ENCODE measurements at regions not wholly inside any gene's neighbourhood (a gene's known extent, or its start where the extent isn't known, plus 50 kb on each side); places are given as distances from the start of the nearest gene placed in this dataset.

- no peak overlapping the region for H2BK12ac ChIP-seq (ENCODE audit: low read depth, low read length)
- H3K4me1 ChIP-seq (replicated peaks in 1 of 4; ENCODE audit: control insufficient read depth in 3 of 4, insufficient read depth in 4 of 4, low read length in 3 of 4), result no peaks in the 10 kb centered on the region
- H2BK5ac ChIP-seq (ENCODE audit: low read depth, low read length), result no peak overlapping the region
- no peak overlapping the region for H2AFZ ChIP-seq (ENCODE audit: low read length)
- H4K20me1 ChIP-seq (replicated peaks in 1 of 2; ENCODE audit: control insufficient read depth in 1 of 2, insufficient read depth in 2 of 2, low read length in 2 of 2), result no peaks in the 10 kb centered on the region
- POLR2A ChIA-PET (ENCODE audit: partially characterized antibody), result no interaction called here
- no peak overlapping the region for H3K4me3 ChIP-seq (ENCODE audit: extremely low read depth in 1 of 4, insufficient read depth in 2 of 4, low read depth in 3 of 4, low read length in 4 of 4)
- no peak overlapping the region for H3K27ac ChIP-seq (ENCODE audit: low read depth, low read length)
- CTCF ChIA-PET (ENCODE audit: partially characterized antibody), result interaction anchor here (0.5 to 1.2 kb wide), 3 partner anchors 32 to 953 kb away, joined by 3 to 4 read pairs (median 3); no protein-coding TSS in a partner anchor
- no peak overlapping the region for H3K4ac ChIP-seq (replicated peaks; ENCODE audit: insufficient read length, low read depth, low read length)
- H4K91ac ChIP-seq (replicated peaks; ENCODE audit: insufficient read length, low read length), result no peak overlapping the region
- no peaks in the 10 kb centered on the region for H3K27me3 ChIP-seq (replicated peaks in 1 of 4; ENCODE audit: control insufficient read depth in 3 of 4, extremely low read depth in 1 of 4, insufficient read depth in 3 of 4, low read length in 3 of 4)
- H3K14ac ChIP-seq (ENCODE audit: insufficient read length), result no peak overlapping the region
- H3K4me2 ChIP-seq (ENCODE audit: insufficient read depth in 1 of 2, low read depth in 2 of 2, low read length in 2 of 2), result no peak overlapping the region
- H3K79me2 ChIP-seq (ENCODE audit: control insufficient read depth in 1 of 2, insufficient read depth in 2 of 2, low read length in 2 of 2), result no peaks in the 10 kb centered on the region
- no peaks in the 10 kb centered on the region for H3K79me1 ChIP-seq (ENCODE audit: low read depth, low read length)
- no peaks in the 10 kb centered on the region for H3K9me3 ChIP-seq (ENCODE audit: insufficient read depth in 2 of 2, low read depth in 1 of 2, low read length in 1 of 2)
- H2BK15ac ChIP-seq (ENCODE audit: low read length), result no peak overlapping the region
- H3K56ac ChIP-seq (replicated peaks; ENCODE audit: insufficient read length, low read depth, low read length), result no peak overlapping the region
- TF ChIP-seq BACH1 (IDR thresholded peaks at IDR 0.05; ENCODE audit: low read length) (no peak), KDM4A (IDR thresholded peaks at IDR 0.05; ENCODE audit: low read depth, low read length, severe bottlenecking) (no peak), TAF1 (IDR thresholded peaks at IDR 0.05; ENCODE audit: low read depth, low read length) (no peak), TAF7 (optimal IDR thresholded peaks at IDR 0.05; ENCODE audit: borderline replicate concordance, low read depth, low read length) (no peak), SP1 (IDR thresholded peaks at IDR 0.05; ENCODE audit: low read depth, low read length) (no peak), CBX5 (IDR thresholded peaks at IDR 0.05; ENCODE audit: low read depth, low read length) (no peak), BCL11A (IDR thresholded peaks at IDR 0.05; ENCODE audit: low read depth in 2 of 2, low read length in 2 of 2) (no peak), SP2 (IDR thresholded peaks at IDR 0.05; ENCODE audit: low read length) (no peak), POU5F1 (IDR thresholded peaks at IDR 0.05; ENCODE audit: low read depth, low read length) (no peak), SUZ12 (IDR thresholded peaks at IDR 0.05; ENCODE audit: low read length) (no peak), RAD21 (IDR thresholded peaks at IDR 0.05 in 1 of 2, conservative IDR thresholded peaks at IDR 0.05 in 1 of 2; ENCODE audit: low read depth in 2 of 2, low read length in 2 of 2) (no peak), FOSL1 (IDR thresholded peaks at IDR 0.05; ENCODE audit: insufficient read depth, low read depth, low read length) (no peak)
- TF ChIP-seq, protein P1, sequence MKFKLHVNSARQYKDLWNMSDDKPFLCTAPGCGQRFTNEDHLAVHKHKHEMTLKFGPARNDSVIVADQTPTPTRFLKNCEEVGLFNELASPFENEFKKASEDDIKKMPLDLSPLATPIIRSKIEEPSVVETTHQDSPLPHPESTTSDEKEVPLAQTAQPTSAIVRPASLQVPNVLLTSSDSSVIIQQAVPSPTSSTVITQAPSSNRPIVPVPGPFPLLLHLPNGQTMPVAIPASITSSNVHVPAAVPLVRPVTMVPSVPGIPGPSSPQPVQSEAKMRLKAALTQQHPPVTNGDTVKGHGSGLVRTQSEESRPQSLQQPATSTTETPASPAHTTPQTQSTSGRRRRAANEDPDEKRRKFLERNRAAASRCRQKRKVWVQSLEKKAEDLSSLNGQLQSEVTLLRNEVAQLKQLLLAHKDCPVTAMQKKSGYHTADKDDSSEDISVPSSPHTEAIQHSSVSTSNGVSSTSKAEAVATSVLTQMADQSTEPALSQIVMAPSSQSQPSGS (IDR thresholded peaks at IDR 0.05; ENCODE audit: low read length), result no peak
- H4K8ac ChIP-seq (ENCODE audit: extremely low read depth, insufficient read depth, low read length), result no peak overlapping the region
- H3K18ac ChIP-seq (ENCODE audit: extremely low read depth, low read length), result no peak overlapping the region
- H3K23ac ChIP-seq (ENCODE audit: insufficient read length), result no peak overlapping the region
- H2BK20ac ChIP-seq (ENCODE audit: low read length), result no peak overlapping the region
- H2AK5ac ChIP-seq (ENCODE audit: low read depth, low read length), result no peak overlapping the region
- no peak overlapping the region for H2BK120ac ChIP-seq (replicated peaks; ENCODE audit: low read depth, low read length)
- no peaks in the 10 kb centered on the region for H3K23me2 ChIP-seq (ENCODE audit: low read depth, low read length)
- DNase-seq (ENCODE audit: low read depth in 1 of 2, low spot score in 2 of 2) (no peak), FAIRE-seq (no peak)
- no peak overlapping the region for H4K5ac ChIP-seq (ENCODE audit: insufficient read length, low read depth, low read length)
- 95% methylated on average over 4 of the region's 4 CpGs; no CpG with 5 or more reads in 1 of the 2 experiments for WGBS, 2 experiments (ENCODE audit: extremely low coverage in 1 of 2, insufficient coverage in 1 of 2, insufficient read length in 1 of 2, insufficient replicate concordance in 2 of 2, low coverage in 1 of 2, low lambda C conversion rate in 2 of 2, missing lambda C conversion rate in 1 of 2)
- no peaks in the 10 kb centered on the region for H3K36me3 ChIP-seq (ENCODE audit: control insufficient read depth in 2 of 4, insufficient read depth in 4 of 4, low read length in 3 of 4)
- H3K9ac ChIP-seq (replicated peaks in 1 of 4; ENCODE audit: extremely low read depth in 1 of 4, low read depth in 3 of 4, low read length in 3 of 4), result no peak overlapping the region
Observed at GRCh38 chr1:222040955-222041354, 299.1 kb upstream of the DUSP10 start.

All from H1 (cell line).